ENCODE measurements at regions not wholly inside any gene's neighbourhood (a gene's known extent, or its start where the extent isn't known, plus 50 kb on each side); places are given as distances from the start of the nearest gene placed in this dataset.

DNA sequence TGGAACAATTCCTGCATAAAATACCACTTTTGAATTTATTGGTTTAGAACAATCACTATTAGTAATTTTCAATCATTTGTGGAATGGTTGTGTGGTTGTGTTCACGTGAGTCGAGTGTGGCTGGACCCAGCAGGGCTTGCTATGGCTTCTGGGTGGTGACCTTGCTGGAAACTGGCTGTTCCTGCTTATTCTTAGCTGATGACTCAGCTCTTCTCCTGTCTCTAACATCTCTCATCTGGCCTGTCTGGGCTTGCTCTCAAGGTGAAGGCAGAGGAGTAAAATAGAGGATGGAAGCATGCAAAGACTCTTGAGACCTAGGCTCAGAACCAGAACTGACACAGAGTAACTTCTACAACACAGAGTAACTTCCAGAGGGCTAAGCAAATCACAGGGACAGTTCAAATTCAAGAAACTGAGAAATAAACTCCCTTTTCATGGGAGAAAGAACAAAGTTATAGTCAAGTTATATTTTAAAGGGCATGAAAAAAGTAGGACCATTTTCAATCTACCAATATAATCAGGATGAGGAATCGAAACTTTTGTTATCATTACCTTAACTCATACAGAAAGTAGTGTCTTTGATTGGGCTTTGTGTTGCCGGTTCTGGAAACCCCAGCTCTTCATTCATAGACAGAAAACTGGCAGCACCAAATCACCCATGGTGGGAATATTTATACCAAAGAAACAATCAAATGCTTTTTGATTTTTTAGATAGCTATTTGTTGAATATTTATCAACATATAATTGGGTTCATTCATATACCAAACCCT is 665.1 kb downstream of the CDH18 start:
- TF ChIP-seq, protein P1, sequence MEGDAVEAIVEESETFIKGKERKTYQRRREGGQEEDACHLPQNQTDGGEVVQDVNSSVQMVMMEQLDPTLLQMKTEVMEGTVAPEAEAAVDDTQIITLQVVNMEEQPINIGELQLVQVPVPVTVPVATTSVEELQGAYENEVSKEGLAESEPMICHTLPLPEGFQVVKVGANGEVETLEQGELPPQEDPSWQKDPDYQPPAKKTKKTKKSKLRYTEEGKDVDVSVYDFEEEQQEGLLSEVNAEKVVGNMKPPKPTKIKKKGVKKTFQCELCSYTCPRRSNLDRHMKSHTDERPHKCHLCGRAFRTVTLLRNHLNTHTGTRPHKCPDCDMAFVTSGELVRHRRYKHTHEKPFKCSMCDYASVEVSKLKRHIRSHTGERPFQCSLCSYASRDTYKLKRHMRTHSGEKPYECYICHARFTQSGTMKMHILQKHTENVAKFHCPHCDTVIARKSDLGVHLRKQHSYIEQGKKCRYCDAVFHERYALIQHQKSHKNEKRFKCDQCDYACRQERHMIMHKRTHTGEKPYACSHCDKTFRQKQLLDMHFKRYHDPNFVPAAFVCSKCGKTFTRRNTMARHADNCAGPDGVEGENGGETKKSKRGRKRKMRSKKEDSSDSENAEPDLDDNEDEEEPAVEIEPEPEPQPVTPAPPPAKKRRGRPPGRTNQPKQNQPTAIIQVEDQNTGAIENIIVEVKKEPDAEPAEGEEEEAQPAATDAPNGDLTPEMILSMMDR (conservative IDR thresholded peaks at IDR 0.05; ENCODE audit: low read depth, low read length) = no peak
- DNase-seq (ENCODE audit: low read depth) = no peak
- H3K4me3 ChIP-seq (ENCODE audit: low read depth, low read length) = no peak overlapping the region

DNA sequence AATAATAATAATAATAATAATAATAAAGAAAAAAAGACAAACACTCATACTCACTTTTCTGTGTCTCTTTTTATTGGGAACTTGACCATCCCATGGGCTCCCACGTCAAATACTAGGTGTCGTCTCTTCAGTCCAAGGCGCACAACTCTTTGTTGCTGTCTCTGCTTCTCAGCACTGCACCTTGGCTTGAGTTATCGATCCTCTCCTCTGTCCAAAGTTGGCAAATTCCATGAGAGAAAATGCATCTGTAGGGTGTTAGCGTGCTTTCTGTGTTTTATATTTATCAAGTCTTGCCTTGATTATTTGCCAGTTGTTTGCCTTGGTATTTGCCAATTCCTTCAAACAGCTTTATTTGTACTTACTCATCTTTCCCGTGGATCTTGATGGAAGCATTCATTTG is 653.7 kb downstream of the CDH18 start:
- TF ChIP-seq, protein P1 (conservative IDR thresholded peaks at IDR 0.05; ENCODE audit: low read depth, low read length) = no peak
- DNase-seq (ENCODE audit: low read depth) = no peak
- no peak overlapping the region for H3K4me3 ChIP-seq (ENCODE audit: low read depth, low read length)

DNA sequence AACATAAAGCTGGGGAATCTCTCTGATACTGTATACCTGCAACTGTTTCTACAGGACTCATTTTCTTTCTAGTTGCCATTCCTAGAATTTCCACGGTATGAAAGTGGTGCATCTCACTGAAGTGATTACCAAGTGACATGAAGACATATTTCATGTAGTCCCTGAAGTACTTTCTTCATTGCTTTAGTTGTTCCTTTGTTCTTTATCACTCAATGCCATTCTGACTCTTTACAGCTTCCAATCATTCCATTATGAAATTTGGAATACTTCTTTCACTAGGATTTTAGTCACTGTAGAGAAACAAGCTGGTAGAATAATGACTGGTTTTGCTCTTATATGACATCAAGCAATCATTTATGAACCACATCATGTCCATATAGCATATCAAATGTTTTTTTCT is 645.1 kb downstream of the CDH18 start:
- TF ChIP-seq, protein P1 (conservative IDR thresholded peaks at IDR 0.05; ENCODE audit: low read depth, low read length) = no peak
- no peak for DNase-seq (ENCODE audit: low read depth)
- H3K4me3 ChIP-seq (ENCODE audit: low read depth, low read length) = no peak overlapping the region

DNA sequence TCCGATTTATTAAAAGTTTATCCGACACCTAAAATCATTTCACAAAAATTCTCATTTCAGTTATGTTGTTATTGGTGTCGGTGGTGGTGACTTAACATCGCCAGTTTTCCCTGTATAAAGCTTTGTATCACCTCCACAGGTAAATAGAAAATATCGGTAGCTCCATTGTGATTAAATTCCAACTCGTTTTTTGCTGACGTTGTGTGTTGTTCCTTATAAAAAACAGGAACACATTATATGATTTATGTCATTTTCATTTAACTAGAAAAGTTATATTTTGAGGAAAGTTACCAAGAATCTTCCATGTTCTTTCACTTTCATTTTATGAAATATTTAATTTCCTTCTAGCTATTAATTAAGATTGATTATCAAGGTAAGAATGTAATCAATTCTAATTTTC is 635.9 kb downstream of the CDH18 start:
- TF ChIP-seq, protein P1 (conservative IDR thresholded peaks at IDR 0.05; ENCODE audit: low read depth, low read length) = no peak
- no peak for DNase-seq (ENCODE audit: low read depth)
- H3K4me3 ChIP-seq (ENCODE audit: low read depth, low read length) = no peak overlapping the region

DNA sequence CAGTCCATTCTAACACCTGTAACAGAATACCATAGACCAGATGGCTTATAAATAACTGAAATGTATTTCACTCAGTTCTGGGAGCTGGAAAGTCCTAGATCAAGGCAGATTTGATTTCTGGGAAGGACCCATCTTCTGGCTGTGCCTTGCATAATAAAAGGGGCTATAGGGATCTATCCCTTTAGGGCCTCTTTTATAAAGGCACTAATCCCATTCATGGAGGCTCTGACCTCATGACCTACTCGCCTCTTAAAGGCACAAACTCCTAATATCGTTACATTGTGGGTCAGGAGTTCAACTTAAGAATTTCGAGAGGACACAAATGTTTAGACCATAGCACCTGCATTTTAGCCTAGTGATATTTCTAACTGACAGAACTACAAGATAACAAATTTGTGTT is 619.0 kb downstream of the CDH18 start:
- no peak overlapping the region for H3K4me3 ChIP-seq (ENCODE audit: low read depth, low read length)
- TF ChIP-seq, protein P1 (conservative IDR thresholded peaks at IDR 0.05; ENCODE audit: low read depth, low read length) = no peak
- no peak for DNase-seq (ENCODE audit: low read depth)

DNA sequence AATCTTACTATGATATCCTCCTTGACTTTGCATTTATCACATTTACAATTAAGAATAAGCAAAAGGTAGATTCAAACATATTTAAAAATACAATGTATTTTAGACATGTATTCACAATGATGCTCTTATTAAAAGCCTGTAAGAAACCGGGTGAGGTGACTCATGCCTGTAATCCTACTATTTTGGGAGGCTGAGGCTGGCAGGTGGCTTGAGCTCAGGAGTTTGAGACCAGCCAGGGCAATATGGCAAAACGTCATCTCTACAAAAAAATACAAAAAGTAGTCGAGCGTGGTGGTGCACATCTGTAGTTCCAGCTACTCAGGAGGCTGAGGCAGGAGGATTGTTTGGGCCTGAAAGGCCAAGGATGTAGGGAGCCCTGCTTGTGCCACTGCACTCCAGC is 618.4 kb downstream of the CDH18 start:
- DNase-seq (ENCODE audit: low read depth) = no peak
- TF ChIP-seq, protein P1 (conservative IDR thresholded peaks at IDR 0.05; ENCODE audit: low read depth, low read length) = no peak
- no peak overlapping the region for H3K4me3 ChIP-seq (ENCODE audit: low read depth, low read length)

Measured in epithelial cell of proximal tubule (primary cell).